ENCODE measurements at regions not wholly inside any gene's neighbourhood (a gene's known extent, or its start where the extent isn't known, plus 50 kb on each side); places are given as distances from the start of the nearest gene placed in this dataset.
"Not testable (repeated sequence)": the region's sequence is repeated elsewhere in the genome, so short reads cannot be mapped to it uniquely, and the experiment has no call there.

GRCh38 chr16:65312795-65313194 is 190.9 kb upstream of the CDH11 start:
- Histone ChIP-seq H3K9ac (ENCODE audit: extremely low read depth, low read length, poor library complexity, severe bottlenecking) (no peak overlapping the region), H3K27me3 (ENCODE audit: control insufficient read depth, insufficient read depth, low read length, poor library complexity, severe bottlenecking) (no peaks in the 10 kb centered on the region), H3K4me1 (ENCODE audit: control insufficient read depth, insufficient read depth, low read length) (no peaks in the 10 kb centered on the region), H3K4me3 (ENCODE audit: low read length) (no peak overlapping the region), H3K9me3 (ENCODE audit: control insufficient read depth, low read length) (no peaks in the 10 kb centered on the region), H3K27ac (ENCODE audit: low read depth, low read length) (no peak overlapping the region), H3K36me3 (ENCODE audit: control insufficient read depth, insufficient read depth, low read length) (no peaks in the 10 kb centered on the region)
- no peak for TF ChIP-seq CTCF (conservative IDR thresholded peaks at IDR 0.05)
- Mint-ChIP-seq H3K9me3 (no peaks in the 10 kb centered on the region), H3K4me3 (no peak overlapping the region), H3K27ac (no peak overlapping the region), H3K4me1 (peaks cover 11% of the 10 kb centered on the region), H3K36me3 (ENCODE audit: low read depth) (no peaks in the 10 kb centered on the region), H3K27me3 (ENCODE audit: insufficient read depth) (no peaks in the 10 kb centered on the region)
- no peak for DNase-seq
- WGBS, 2 experiments (ENCODE audit: insufficient coverage in 1 of 2, insufficient read length in 1 of 2), result 88 to 90% methylated on average over 3 of the region's 3 CpGs

GRCh38 chr16:65312071-65312470 is 190.2 kb upstream of the CDH11 start:
- TF ChIP-seq CTCF (conservative IDR thresholded peaks at IDR 0.05), result no peak
- Mint-ChIP-seq H3K27ac (no peak overlapping the region), H3K4me1 (peaks cover 11% of the 10 kb centered on the region), H3K27me3 (ENCODE audit: insufficient read depth) (no peaks in the 10 kb centered on the region), H3K36me3 (ENCODE audit: low read depth) (no peaks in the 10 kb centered on the region), H3K9me3 (no peaks in the 10 kb centered on the region), H3K4me3 (no peak overlapping the region)
- no peak overlapping the region for H3K9ac ChIP-seq (ENCODE audit: extremely low read depth, low read length, poor library complexity, severe bottlenecking)
- no peaks in the 10 kb centered on the region for H3K9me3 ChIP-seq (ENCODE audit: control insufficient read depth, low read length)
- 83 to 88% methylated on average over 1 of the region's 1 CpG for WGBS, 2 experiments (ENCODE audit: insufficient coverage in 1 of 2, insufficient read length in 1 of 2)
- no peaks in the 10 kb centered on the region for H3K27me3 ChIP-seq (ENCODE audit: control insufficient read depth, insufficient read depth, low read length, poor library complexity, severe bottlenecking)
- no peak for DNase-seq
- no peaks in the 10 kb centered on the region for H3K4me1 ChIP-seq (ENCODE audit: control insufficient read depth, insufficient read depth, low read length)
- no peak overlapping the region for H3K4me3 ChIP-seq (ENCODE audit: low read length)
- no peak overlapping the region for H3K27ac ChIP-seq (ENCODE audit: low read depth, low read length)
- H3K36me3 ChIP-seq (ENCODE audit: control insufficient read depth, insufficient read depth, low read length), result no peaks in the 10 kb centered on the region

DNA sequence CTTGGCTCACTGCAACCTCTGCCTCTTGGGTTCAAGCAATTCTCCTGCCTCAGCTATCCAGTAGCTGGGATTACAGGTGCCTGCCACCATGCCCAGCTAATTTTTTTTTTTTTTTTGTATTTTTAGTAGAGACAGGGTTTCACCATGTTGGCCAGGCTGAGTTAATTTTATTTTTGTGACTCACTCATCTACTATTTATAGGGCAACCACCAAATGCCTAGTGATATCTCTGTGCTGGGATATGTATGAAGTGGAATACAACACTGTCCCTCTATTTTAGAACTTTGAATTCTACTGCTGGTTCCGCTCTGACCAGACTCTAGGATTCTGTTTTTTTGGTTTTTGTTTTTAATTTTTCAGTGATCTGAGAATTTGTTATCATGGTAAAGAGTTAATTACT is 188.6 kb upstream of the CDH11 start:
- H3K27ac Mint-ChIP-seq, result not testable (repeated sequence)

DNA sequence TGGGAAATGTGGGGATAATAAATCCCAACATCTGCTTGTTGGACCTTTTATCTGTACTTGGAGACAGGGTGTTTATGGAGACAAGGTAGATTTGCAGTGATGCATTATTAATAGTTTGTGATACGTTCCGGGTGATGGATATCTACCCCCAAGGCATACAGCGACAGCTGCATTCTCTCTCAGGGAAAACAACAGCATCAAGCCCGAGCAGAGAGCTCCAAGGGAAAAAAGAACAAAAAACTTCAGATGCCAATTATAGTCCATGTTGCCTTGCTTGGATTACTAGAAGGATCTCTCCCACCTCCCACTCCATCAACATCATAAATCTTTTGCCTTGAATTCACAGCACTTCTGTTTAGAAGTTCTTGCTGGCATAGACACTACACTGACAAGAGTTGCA is 187.5 kb upstream of the CDH11 start:
- no peaks in the 10 kb centered on the region for H3K9me3 Mint-ChIP-seq
- H3K27ac Mint-ChIP-seq, result no peak overlapping the region
- no peak for DNase-seq
- Histone ChIP-seq H3K4me3 (ENCODE audit: low read length) (no peak overlapping the region), H3K4me1 (ENCODE audit: control insufficient read depth, insufficient read depth, low read length) (no peaks in the 10 kb centered on the region), H3K27me3 (ENCODE audit: control insufficient read depth, insufficient read depth, low read length, poor library complexity, severe bottlenecking) (no peaks in the 10 kb centered on the region), H3K9me3 (ENCODE audit: control insufficient read depth, low read length) (no peaks in the 10 kb centered on the region), H3K9ac (ENCODE audit: extremely low read depth, low read length, poor library complexity, severe bottlenecking) (no peak overlapping the region), H3K27ac (ENCODE audit: low read depth, low read length) (no peak overlapping the region), H3K36me3 (ENCODE audit: control insufficient read depth, insufficient read depth, low read length) (no peaks in the 10 kb centered on the region)
- H3K27me3 Mint-ChIP-seq (ENCODE audit: insufficient read depth), result no peaks in the 10 kb centered on the region
- peaks cover 15% of the 10 kb centered on the region for H3K4me1 Mint-ChIP-seq
- H3K4me3 Mint-ChIP-seq, result no peak overlapping the region
- 92 to 97% methylated on average over 2 to 4 of the region's 4 CpGs for WGBS, 2 experiments (ENCODE audit: insufficient coverage in 1 of 2, insufficient read length in 1 of 2)
- H3K36me3 Mint-ChIP-seq (ENCODE audit: low read depth), result no peaks in the 10 kb centered on the region
- no peak for TF ChIP-seq CTCF (conservative IDR thresholded peaks at IDR 0.05)

More for the DNA sequence above, 188.6 kb upstream of the CDH11 start:
- H3K9me3 Mint-ChIP-seq; H3K4me3 Mint-ChIP-seq; H3K4me3 ChIP-seq (ENCODE audit: low read length); H3K27me3 ChIP-seq (ENCODE audit: control insufficient read depth, insufficient read depth, low read length, poor library complexity, severe bottlenecking); H3K4me1 ChIP-seq (ENCODE audit: control insufficient read depth, insufficient read depth, low read length); H3K36me3 Mint-ChIP-seq (ENCODE audit: low read depth); H3K27me3 Mint-ChIP-seq (ENCODE audit: insufficient read depth); H3K9ac ChIP-seq (ENCODE audit: extremely low read depth, low read length, poor library complexity, severe bottlenecking); H3K9me3 ChIP-seq (ENCODE audit: control insufficient read depth, low read length); H3K27ac ChIP-seq (ENCODE audit: low read depth, low read length); H3K36me3 ChIP-seq (ENCODE audit: control insufficient read depth, insufficient read depth, low read length); DNase-seq: not testable (repeated sequence)
- H3K4me1 Mint-ChIP-seq, result peaks cover 15% of the 10 kb centered on the region
- 90 to 100% methylated on average over 1 of the region's 1 CpG for WGBS, 2 experiments (ENCODE audit: insufficient coverage in 1 of 2, insufficient read length in 1 of 2)

Measured in endodermal cell (in vitro differentiated cells).